Esophagus squamous epithelium (tissue), 4 donors: ENCODE measurements at regions not wholly inside any gene's neighbourhood (a gene's known extent, or its start where the extent isn't known, plus 50 kb on each side); places are given as distances from the start of the nearest gene placed in this dataset.

Experiments
- POLR2A ChIP-seq, 4 donors: fragments of 450-650 bp; IDR thresholded peaks; one replicate each; pipeline ENCODE4 v1.6.1; 2017; ENCODE audit warnings: antibody characterized with exemption in 4 of 4, mild to moderate bottlenecking in 4 of 4, moderate library complexity in 3 of 4
- TF ChIP-seq, protein P1 (sequence below), 6 experiments: fragments of 450-650 bp in 4 of 6; fragments of 200-600 bp in 2 of 6; sonication (generic) in 2 of 6; IDR thresholded peaks; one replicate each; pipeline ENCODE4 v1.5.1; 2016 to 2019; ENCODE audit warnings: antibody characterized with exemption in 6 of 6, mild to moderate bottlenecking in 4 of 6, moderate library complexity in 4 of 6

DNA sequence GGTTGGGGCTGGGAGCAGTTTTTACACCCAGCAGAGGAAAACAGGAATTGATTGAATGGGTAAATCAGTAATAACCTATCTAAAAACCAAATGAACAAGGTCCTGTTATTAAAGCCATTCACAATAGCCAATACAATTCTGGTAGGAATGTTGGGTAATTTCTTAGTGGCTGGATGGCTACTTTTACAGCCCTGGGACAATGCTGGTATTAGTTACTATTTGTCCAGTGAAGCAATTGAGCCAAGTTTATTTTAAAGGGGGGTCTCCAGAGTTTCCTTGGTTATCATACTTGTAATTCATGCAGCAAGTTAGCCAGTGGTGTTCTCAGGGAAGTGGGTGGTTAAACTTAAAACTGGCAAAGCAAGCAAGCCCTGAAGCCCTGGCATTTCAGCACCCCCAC, 92.3 kb upstream of the STARD13 start:
- TF ChIP-seq, protein P1, sequence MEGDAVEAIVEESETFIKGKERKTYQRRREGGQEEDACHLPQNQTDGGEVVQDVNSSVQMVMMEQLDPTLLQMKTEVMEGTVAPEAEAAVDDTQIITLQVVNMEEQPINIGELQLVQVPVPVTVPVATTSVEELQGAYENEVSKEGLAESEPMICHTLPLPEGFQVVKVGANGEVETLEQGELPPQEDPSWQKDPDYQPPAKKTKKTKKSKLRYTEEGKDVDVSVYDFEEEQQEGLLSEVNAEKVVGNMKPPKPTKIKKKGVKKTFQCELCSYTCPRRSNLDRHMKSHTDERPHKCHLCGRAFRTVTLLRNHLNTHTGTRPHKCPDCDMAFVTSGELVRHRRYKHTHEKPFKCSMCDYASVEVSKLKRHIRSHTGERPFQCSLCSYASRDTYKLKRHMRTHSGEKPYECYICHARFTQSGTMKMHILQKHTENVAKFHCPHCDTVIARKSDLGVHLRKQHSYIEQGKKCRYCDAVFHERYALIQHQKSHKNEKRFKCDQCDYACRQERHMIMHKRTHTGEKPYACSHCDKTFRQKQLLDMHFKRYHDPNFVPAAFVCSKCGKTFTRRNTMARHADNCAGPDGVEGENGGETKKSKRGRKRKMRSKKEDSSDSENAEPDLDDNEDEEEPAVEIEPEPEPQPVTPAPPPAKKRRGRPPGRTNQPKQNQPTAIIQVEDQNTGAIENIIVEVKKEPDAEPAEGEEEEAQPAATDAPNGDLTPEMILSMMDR (IDR thresholded peaks at IDR 0.05), result no peak
- no peak for TF ChIP-seq POLR2A (IDR thresholded peaks at IDR 0.05)
